ENCODE measurements at regions not wholly inside any gene's neighbourhood (a gene's known extent, or its start where the extent isn't known, plus 50 kb on each side); places are given as distances from the start of the nearest gene placed in this dataset.

GRCh38 chr11:128055576-128056217, 531.7 kb downstream of the ETS1 start:
- TF ChIP-seq POLR2A (IDR thresholded peaks at IDR 0.05; ENCODE audit: low read length) (no peak), HEYL (CRISPR knock-in tag; IDR thresholded peaks at IDR 0.05) (no peak), CTCF (IDR thresholded peaks at IDR 0.05) (no peak), ESRRA (IDR thresholded peaks at IDR 0.05; ENCODE audit: borderline replicate concordance, low read length) (no peak), RCOR1 (IDR thresholded peaks at IDR 0.05; ENCODE audit: low read depth, low read length) (no peak), JUN (IDR thresholded peaks at IDR 0.05) (no peak), GATA3 (IDR thresholded peaks at IDR 0.05; ENCODE audit: borderline replicate concordance) (no peak), KDM1A (IDR thresholded peaks at IDR 0.05; ENCODE audit: low read depth) (no peak), ELK1 (IDR thresholded peaks at IDR 0.05; ENCODE audit: low read depth, low read length) (no peak), REST (IDR thresholded peaks at IDR 0.05) (no peak), SMC3 (IDR thresholded peaks at IDR 0.05) (no peak)
